NCI-H2196 treated with DMSO at 0.1 percent for 48 hours (cell line): ENCODE measurements at regions not wholly inside any gene's neighbourhood (a gene's known extent, or its start where the extent isn't known, plus 50 kb on each side); places are given as distances from the start of the nearest gene placed in this dataset.

Experiments
- DNase-seq: peaks from one replicate; lab custom pipeline; 2025; ENCODE audit not compliant: unreplicated experiment; lab: John Stamatoyannopoulos, UW

GRCh38 chr2:51225377-51225776 is 193.4 kb upstream of the NRXN1 start:
- DNase-seq = no peak

GRCh38 chr2:51224790-51225189 is 192.9 kb upstream of the NRXN1 start:
- DNase-seq = no peak

- DNase-seq = no peak
Measured at GRCh38 chr2:51222106-51222505, 190.2 kb upstream of the NRXN1 start.

- DNase-seq = no peak
Measured at GRCh38 chr2:51220606-51221005, 188.7 kb upstream of the NRXN1 start.

- no peak for DNase-seq
Measured at GRCh38 chr2:51220080-51220479, 188.1 kb upstream of the NRXN1 start.

GRCh38 chr2:51219468-51219867 is 187.5 kb upstream of the NRXN1 start:
- no peak for DNase-seq

GRCh38 chr2:51218047-51218446 is 186.1 kb upstream of the NRXN1 start:
- no peak for DNase-seq

GRCh38 chr2:51213826-51214225 is 181.9 kb upstream of the NRXN1 start:
- DNase-seq = no peak

- DNase-seq = no peak
Measured at GRCh38 chr2:51212374-51212773, 180.4 kb upstream of the NRXN1 start.

GRCh38 chr2:51208521-51208920 is 176.6 kb upstream of the NRXN1 start:
- no peak for DNase-seq

- DNase-seq = no peak
Measured at GRCh38 chr2:51201295-51201694, 169.4 kb upstream of the NRXN1 start.

- no peak for DNase-seq
Measured at GRCh38 chr2:51194656-51195055, 162.7 kb upstream of the NRXN1 start.

GRCh38 chr2:51170273-51170672 is 138.3 kb upstream of the NRXN1 start:
- DNase-seq = no peak

- no peak for DNase-seq
Measured at GRCh38 chr2:51165534-51166260, 133.8 kb upstream of the NRXN1 start.

- no peak for DNase-seq
Measured at GRCh38 chr2:51158251-51158650, 126.3 kb upstream of the NRXN1 start.

GRCh38 chr2:51153236-51153635 is 121.3 kb upstream of the NRXN1 start:
- DNase-seq = no peak

GRCh38 chr2:51151490-51152140 is 119.7 kb upstream of the NRXN1 start:
- no peak for DNase-seq

- DNase-seq = no peak
Measured at GRCh38 chr2:51149725-51150124, 117.8 kb upstream of the NRXN1 start.

GRCh38 chr2:51145761-51146160 is 113.8 kb upstream of the NRXN1 start:
- DNase-seq = no peak

- no peak for DNase-seq
Measured at GRCh38 chr2:51120754-51121280, 88.9 kb upstream of the NRXN1 start.

GRCh38 chr2:51111532-51111931 is 79.6 kb upstream of the NRXN1 start:
- DNase-seq = no peak

GRCh38 chr2:51108794-51109193 is 76.9 kb upstream of the NRXN1 start:
- no peak for DNase-seq

GRCh38 chr2:51107841-51108240 is 75.9 kb upstream of the NRXN1 start:
- DNase-seq = no peak
